ENCODE measurements at regions not wholly inside any gene's neighbourhood (a gene's known extent, or its start where the extent isn't known, plus 50 kb on each side); places are given as distances from the start of the nearest gene placed in this dataset.

GRCh38 chr5:2569774-2570542 lies 181.5 kb downstream of the IRX2 start:
- TF ChIP-seq HDAC2 (IDR thresholded peaks at IDR 0.05; ENCODE audit: borderline replicate concordance in 1 of 2, low read depth in 2 of 2, low read length in 2 of 2): no peak
- no peak for TF ChIP-seq JUN (IDR thresholded peaks at IDR 0.05; ENCODE audit: low read depth, low read length)
- TF ChIP-seq CTCF (IDR thresholded peaks at IDR 0.05; ENCODE audit: control extremely low read depth in 1 of 3, insufficient read depth in 1 of 3, low read depth in 1 of 3, low read length in 3 of 3): no peak
- TF ChIP-seq POLR2A (IDR thresholded peaks at IDR 0.05; ENCODE audit: control extremely low read depth in 1 of 2, low read depth in 2 of 2, low read length in 2 of 2): no peak
- no peak for TF ChIP-seq BCL11A (IDR thresholded peaks at IDR 0.05; ENCODE audit: low read depth in 2 of 2, low read length in 2 of 2)
- TF ChIP-seq GTF2F1 (IDR thresholded peaks at IDR 0.05; ENCODE audit: borderline replicate concordance, low read depth, low read length): no peak

All from H1 (cell line).